ENCODE measurements at regions not wholly inside any gene's neighbourhood (a gene's known extent, or its start where the extent isn't known, plus 50 kb on each side); places are given as distances from the start of the nearest gene placed in this dataset.

DNA sequence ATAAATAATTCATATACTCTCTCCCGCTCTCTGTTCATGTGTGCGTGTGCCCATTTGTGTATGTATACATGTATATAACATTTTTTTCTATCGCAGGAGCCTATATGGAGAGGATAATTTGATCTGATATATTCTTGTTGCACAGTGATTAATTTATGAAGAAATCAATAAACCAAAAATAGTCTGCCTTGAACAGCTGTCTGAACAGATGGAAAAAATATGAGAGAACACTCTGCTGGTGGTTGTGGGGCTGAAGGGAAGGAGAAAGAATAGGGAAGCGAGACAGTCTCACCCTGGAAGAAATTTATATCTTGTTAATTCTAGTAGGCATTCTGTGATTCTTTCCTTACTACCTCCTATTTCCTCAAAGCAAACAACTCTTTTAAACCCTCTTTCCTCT lies 96.6 kb upstream of the B3GAT2 start:
- H3K36me3 ChIP-seq (ENCODE audit: control insufficient read depth, insufficient read depth, low read length), result no peaks in the 10 kb centered on the region
- no peaks in the 10 kb centered on the region for H3K27me3 ChIP-seq (ENCODE audit: control insufficient read depth, insufficient read depth, low read length)
- H3K4me3 ChIP-seq (ENCODE audit: low read length), result no peak overlapping the region
- no peaks in the 10 kb centered on the region for H3K4me1 ChIP-seq (ENCODE audit: control insufficient read depth, insufficient read depth, low read length)
- no peak overlapping the region for H3K27ac ChIP-seq (ENCODE audit: low read length)
- no peaks in the 10 kb centered on the region for H3K9me3 ChIP-seq (ENCODE audit: control insufficient read depth, insufficient read depth, low read length)
- WGBS (ENCODE audit: insufficient coverage, insufficient read length), result no CpG with 5 or more reads among the region's 4 CpGs
- no peak for DNase-seq (ENCODE audit: low read depth, low spot score)

- Histone ChIP-seq H3K27me3 (ENCODE audit: control insufficient read depth, insufficient read depth, low read length) (no peaks in the 10 kb centered on the region), H3K9me3 (ENCODE audit: control insufficient read depth, insufficient read depth, low read length) (no peaks in the 10 kb centered on the region), H3K27ac (ENCODE audit: low read length) (no peak overlapping the region), H3K4me3 (ENCODE audit: low read length) (no peak overlapping the region), H3K36me3 (ENCODE audit: control insufficient read depth, insufficient read depth, low read length) (no peaks in the 10 kb centered on the region), H3K4me1 (ENCODE audit: control insufficient read depth, insufficient read depth, low read length) (no peaks in the 10 kb centered on the region)
- DNase-seq (ENCODE audit: low read depth, low spot score), result no peak
- no CpG with 5 or more reads among the region's 2 CpGs for WGBS (ENCODE audit: insufficient coverage, insufficient read length)
Observed at GRCh38 chr6:71056656-71057055, 99.8 kb upstream of the B3GAT2 start.

DNA sequence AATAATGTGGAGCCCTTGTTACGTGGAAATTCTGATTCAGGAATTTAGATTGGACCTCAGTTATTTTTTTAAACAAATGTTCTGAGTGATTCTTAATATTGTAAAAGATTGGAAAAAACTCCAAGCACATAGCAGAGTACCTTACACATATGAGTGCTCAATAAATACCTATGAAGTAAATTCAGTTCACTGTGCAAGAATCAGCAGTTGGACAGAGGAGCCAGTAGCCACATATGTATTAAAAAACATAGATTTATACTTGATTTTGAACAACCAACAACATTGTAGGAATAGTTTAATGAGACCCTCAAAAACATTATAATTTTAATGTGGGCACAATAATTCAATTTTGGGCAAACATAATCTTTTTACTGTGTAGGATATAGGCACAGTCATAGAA lies 109.3 kb upstream of the B3GAT2 start:
- H3K4me1 ChIP-seq (ENCODE audit: control insufficient read depth, insufficient read depth, low read length), result no peaks in the 10 kb centered on the region
- no peak overlapping the region for H3K27ac ChIP-seq (ENCODE audit: low read length)
- WGBS (ENCODE audit: insufficient coverage, insufficient read length), result no CpG with 5 or more reads among the region's 1 CpG
- H3K9me3 ChIP-seq (ENCODE audit: control insufficient read depth, insufficient read depth, low read length), result no peaks in the 10 kb centered on the region
- no peak overlapping the region for H3K4me3 ChIP-seq (ENCODE audit: low read length)
- no peaks in the 10 kb centered on the region for H3K27me3 ChIP-seq (ENCODE audit: control insufficient read depth, insufficient read depth, low read length)
- DNase-seq (ENCODE audit: low read depth, low spot score), result no peak
- no peaks in the 10 kb centered on the region for H3K36me3 ChIP-seq (ENCODE audit: control insufficient read depth, insufficient read depth, low read length)

- Histone ChIP-seq H3K27me3 (ENCODE audit: control insufficient read depth, insufficient read depth, low read length) (no peaks in the 10 kb centered on the region), H3K36me3 (ENCODE audit: control insufficient read depth, insufficient read depth, low read length) (no peaks in the 10 kb centered on the region), H3K27ac (ENCODE audit: low read length) (no peak overlapping the region), H3K9me3 (ENCODE audit: control insufficient read depth, insufficient read depth, low read length) (no peaks in the 10 kb centered on the region), H3K4me1 (ENCODE audit: control insufficient read depth, insufficient read depth, low read length) (no peaks in the 10 kb centered on the region), H3K4me3 (ENCODE audit: low read length) (no peak overlapping the region)
- no CpG with 5 or more reads among the region's 5 CpGs for WGBS (ENCODE audit: insufficient coverage, insufficient read length)
- DNase-seq (ENCODE audit: low read depth, low spot score), result no peak
Observed at GRCh38 chr6:71067816-71068215, 111.0 kb upstream of the B3GAT2 start.

- no peaks in the 10 kb centered on the region for H3K9me3 ChIP-seq (ENCODE audit: control insufficient read depth, insufficient read depth, low read length)
- DNase-seq (ENCODE audit: low read depth, low spot score), result no peak
- no CpG with 5 or more reads among the region's 3 CpGs for WGBS (ENCODE audit: insufficient coverage, insufficient read length)
- H3K27me3 ChIP-seq (ENCODE audit: control insufficient read depth, insufficient read depth, low read length), result no peaks in the 10 kb centered on the region
- H3K36me3 ChIP-seq (ENCODE audit: control insufficient read depth, insufficient read depth, low read length), result no peaks in the 10 kb centered on the region
- no peaks in the 10 kb centered on the region for H3K4me1 ChIP-seq (ENCODE audit: control insufficient read depth, insufficient read depth, low read length)
- no peak overlapping the region for H3K4me3 ChIP-seq (ENCODE audit: low read length)
- H3K27ac ChIP-seq (ENCODE audit: low read length), result no peak overlapping the region
Observed at GRCh38 chr6:71072508-71072907, 115.6 kb upstream of the B3GAT2 start.

GRCh38 chr6:71077655-71078054 lies 120.8 kb upstream of the B3GAT2 start:
- no peaks in the 10 kb centered on the region for H3K27me3 ChIP-seq (ENCODE audit: control insufficient read depth, insufficient read depth, low read length)
- H3K4me3 ChIP-seq (ENCODE audit: low read length), result no peak overlapping the region
- H3K9me3 ChIP-seq (ENCODE audit: control insufficient read depth, insufficient read depth, low read length), result no peaks in the 10 kb centered on the region
- no CpG with 5 or more reads among the region's 2 CpGs for WGBS (ENCODE audit: insufficient coverage, insufficient read length)
- no peak overlapping the region for H3K27ac ChIP-seq (ENCODE audit: low read length)
- H3K4me1 ChIP-seq (ENCODE audit: control insufficient read depth, insufficient read depth, low read length), result no peaks in the 10 kb centered on the region
- no peak for DNase-seq (ENCODE audit: low read depth, low spot score)
- no peaks in the 10 kb centered on the region for H3K36me3 ChIP-seq (ENCODE audit: control insufficient read depth, insufficient read depth, low read length)

DNA sequence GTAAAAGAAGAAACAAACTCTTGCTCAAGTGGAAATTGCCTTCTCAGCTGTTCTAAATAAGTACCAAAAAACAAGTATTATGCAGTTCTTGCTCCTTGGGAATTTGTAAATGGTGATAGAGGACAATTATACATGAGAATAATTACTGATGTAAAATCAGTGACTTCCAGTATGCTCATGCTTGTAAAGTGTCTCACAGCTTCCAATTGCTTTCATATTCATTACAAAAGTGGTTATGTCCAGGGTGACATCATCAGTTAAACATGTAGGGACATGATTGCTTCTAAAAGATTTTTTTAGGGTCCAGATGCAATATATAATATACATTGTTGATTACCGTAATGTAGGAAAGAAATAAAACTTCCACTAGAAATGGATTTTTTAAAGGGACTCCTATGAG lies 122.8 kb upstream of the B3GAT2 start:
- no CpG with 5 or more reads among the region's 1 CpG for WGBS (ENCODE audit: insufficient coverage, insufficient read length)
- H3K9me3 ChIP-seq (ENCODE audit: control insufficient read depth, insufficient read depth, low read length), result no peaks in the 10 kb centered on the region
- H3K27me3 ChIP-seq (ENCODE audit: control insufficient read depth, insufficient read depth, low read length), result no peaks in the 10 kb centered on the region
- H3K36me3 ChIP-seq (ENCODE audit: control insufficient read depth, insufficient read depth, low read length), result no peaks in the 10 kb centered on the region
- H3K27ac ChIP-seq (ENCODE audit: low read length), result no peak overlapping the region
- no peak overlapping the region for H3K4me3 ChIP-seq (ENCODE audit: low read length)
- H3K4me1 ChIP-seq (ENCODE audit: control insufficient read depth, insufficient read depth, low read length), result no peaks in the 10 kb centered on the region
- no peak for DNase-seq (ENCODE audit: low read depth, low spot score)

DNA sequence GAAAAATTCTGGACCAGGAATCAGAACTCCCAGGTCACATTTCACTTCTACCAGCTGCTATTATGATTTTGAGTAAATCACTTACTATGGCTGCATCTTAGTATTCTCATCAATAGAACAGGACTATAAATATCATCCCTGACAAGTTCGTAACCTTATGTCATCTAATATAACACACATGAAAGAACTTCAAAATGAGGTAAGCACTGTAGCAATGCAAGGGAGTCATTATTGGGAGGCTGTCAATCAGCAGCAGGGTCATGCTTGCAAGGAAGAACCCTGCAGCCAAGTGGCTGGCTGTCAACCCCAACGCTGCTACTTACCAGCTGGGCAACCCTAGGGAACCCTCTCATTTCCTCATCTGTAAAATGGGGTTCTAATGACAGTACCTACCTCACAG lies 123.3 kb upstream of the B3GAT2 start:
- Histone ChIP-seq H3K4me1 (ENCODE audit: control insufficient read depth, insufficient read depth, low read length) (no peaks in the 10 kb centered on the region), H3K9me3 (ENCODE audit: control insufficient read depth, insufficient read depth, low read length) (no peaks in the 10 kb centered on the region), H3K36me3 (ENCODE audit: control insufficient read depth, insufficient read depth, low read length) (no peaks in the 10 kb centered on the region), H3K27ac (ENCODE audit: low read length) (no peak overlapping the region), H3K27me3 (ENCODE audit: control insufficient read depth, insufficient read depth, low read length) (no peaks in the 10 kb centered on the region), H3K4me3 (ENCODE audit: low read length) (no peak overlapping the region)
- WGBS (ENCODE audit: insufficient coverage, insufficient read length), result no CpG with 5 or more reads among the region's 2 CpGs
- no peak for DNase-seq (ENCODE audit: low read depth, low spot score)

GRCh38 chr6:71080826-71081225 lies 124.0 kb upstream of the B3GAT2 start:
- Histone ChIP-seq H3K9me3 (ENCODE audit: control insufficient read depth, insufficient read depth, low read length) (no peaks in the 10 kb centered on the region), H3K36me3 (ENCODE audit: control insufficient read depth, insufficient read depth, low read length) (no peaks in the 10 kb centered on the region), H3K4me1 (ENCODE audit: control insufficient read depth, insufficient read depth, low read length) (no peaks in the 10 kb centered on the region), H3K4me3 (ENCODE audit: low read length) (no peak overlapping the region), H3K27me3 (ENCODE audit: control insufficient read depth, insufficient read depth, low read length) (no peaks in the 10 kb centered on the region), H3K27ac (ENCODE audit: low read length) (no peak overlapping the region)
- no CpG with 5 or more reads among the region's 4 CpGs for WGBS (ENCODE audit: insufficient coverage, insufficient read length)
- no peak for DNase-seq (ENCODE audit: low read depth, low spot score)

GRCh38 chr6:71082033-71082650 lies 125.3 kb upstream of the B3GAT2 start:
- Histone ChIP-seq H3K4me3 (ENCODE audit: low read length) (no peak overlapping the region), H3K9me3 (ENCODE audit: control insufficient read depth, insufficient read depth, low read length) (no peaks in the 10 kb centered on the region), H3K27ac (ENCODE audit: low read length) (no peak overlapping the region), H3K27me3 (ENCODE audit: control insufficient read depth, insufficient read depth, low read length) (no peaks in the 10 kb centered on the region), H3K36me3 (ENCODE audit: control insufficient read depth, insufficient read depth, low read length) (no peaks in the 10 kb centered on the region), H3K4me1 (ENCODE audit: control insufficient read depth, insufficient read depth, low read length) (no peaks in the 10 kb centered on the region)
- no peak for DNase-seq (ENCODE audit: low read depth, low spot score)
- WGBS (ENCODE audit: insufficient coverage, insufficient read length), result no CpG with 5 or more reads among the region's 6 CpGs

- H3K27ac ChIP-seq (ENCODE audit: low read length), result no peak overlapping the region
- H3K9me3 ChIP-seq (ENCODE audit: control insufficient read depth, insufficient read depth, low read length), result no peaks in the 10 kb centered on the region
- H3K4me3 ChIP-seq (ENCODE audit: low read length), result no peak overlapping the region
- no peaks in the 10 kb centered on the region for H3K36me3 ChIP-seq (ENCODE audit: control insufficient read depth, insufficient read depth, low read length)
- H3K27me3 ChIP-seq (ENCODE audit: control insufficient read depth, insufficient read depth, low read length), result no peaks in the 10 kb centered on the region
- no peaks in the 10 kb centered on the region for H3K4me1 ChIP-seq (ENCODE audit: control insufficient read depth, insufficient read depth, low read length)
- no CpG with 5 or more reads among the region's 6 CpGs for WGBS (ENCODE audit: insufficient coverage, insufficient read length)
- DNase-seq (ENCODE audit: low read depth, low spot score), result no peak
Observed at GRCh38 chr6:71083308-71083820, 126.5 kb upstream of the B3GAT2 start.

All from iPS DF 6.9 (cell line).